ENCODE measurements at regions not wholly inside any gene's neighbourhood (a gene's known extent, or its start where the extent isn't known, plus 50 kb on each side); places are given as distances from the start of the nearest gene placed in this dataset.

DNA sequence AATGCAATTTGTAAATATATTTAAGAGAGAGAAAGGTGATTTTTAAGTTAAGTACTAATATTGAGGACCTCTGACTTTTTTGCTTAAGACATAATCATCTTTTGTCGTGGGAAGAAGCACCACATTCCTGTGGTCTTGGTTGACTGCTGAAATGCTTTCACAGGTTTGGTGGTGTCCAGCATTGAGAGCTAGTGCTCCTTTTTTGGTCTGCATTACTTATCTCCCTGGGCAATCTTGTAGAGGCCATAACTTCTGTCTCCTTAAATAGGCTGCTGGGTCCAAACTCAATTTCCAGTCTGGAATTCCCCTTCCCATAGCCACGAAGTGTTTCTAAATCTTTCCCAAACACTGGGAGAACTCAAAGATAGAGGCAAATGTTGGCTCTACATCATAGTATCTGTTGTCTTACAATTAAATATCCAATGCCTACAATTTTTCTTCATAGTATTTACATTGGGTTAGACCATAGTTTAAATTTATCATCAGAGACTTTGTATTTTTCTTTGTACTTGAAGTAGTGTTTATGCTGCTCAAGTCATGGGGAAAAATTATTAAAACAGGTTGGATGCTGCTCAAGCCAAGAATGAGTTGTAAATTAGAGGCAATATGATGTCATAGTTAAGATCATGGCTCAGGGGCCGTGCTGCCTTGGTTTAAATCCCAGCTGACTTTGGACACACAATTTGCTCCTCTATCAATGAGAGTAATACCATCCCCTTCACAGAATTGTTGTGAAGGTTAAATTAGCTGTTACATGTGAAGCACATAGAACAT lies 105.6 kb downstream of the POSTN start:
- DNase-seq (ENCODE audit: extremely low read depth, low read depth) = no peak
- no peak for TF ChIP-seq CTCF (IDR thresholded peaks at IDR 0.05; ENCODE audit: low read depth, low read length)

- DNase-seq (ENCODE audit: extremely low read depth, low read depth) = no peak
- no peak for TF ChIP-seq CTCF (IDR thresholded peaks at IDR 0.05; ENCODE audit: low read depth, low read length)
These were observed 106.5 kb downstream of the POSTN start for GRCh38 chr13:37492075-37492474.

GRCh38 chr13:37491661-37492060 lies 106.9 kb downstream of the POSTN start:
- no peak for TF ChIP-seq CTCF (IDR thresholded peaks at IDR 0.05; ENCODE audit: low read depth, low read length)

GRCh38 chr13:37490176-37490779 lies 108.3 kb downstream of the POSTN start:
- DNase-seq (ENCODE audit: extremely low read depth, low read depth) = no peak
- TF ChIP-seq CTCF (IDR thresholded peaks at IDR 0.05; ENCODE audit: low read depth, low read length) = no peak

More at GRCh38 chr13:37491661-37492060, 106.9 kb downstream of the POSTN start:
- DNase-seq (ENCODE audit: extremely low read depth, low read depth) = no peak

GRCh38 chr13:37488726-37489125 lies 109.8 kb downstream of the POSTN start:
- TF ChIP-seq CTCF (IDR thresholded peaks at IDR 0.05; ENCODE audit: low read depth, low read length) = no peak
- DNase-seq (ENCODE audit: extremely low read depth, low read depth) = no peak

DNA sequence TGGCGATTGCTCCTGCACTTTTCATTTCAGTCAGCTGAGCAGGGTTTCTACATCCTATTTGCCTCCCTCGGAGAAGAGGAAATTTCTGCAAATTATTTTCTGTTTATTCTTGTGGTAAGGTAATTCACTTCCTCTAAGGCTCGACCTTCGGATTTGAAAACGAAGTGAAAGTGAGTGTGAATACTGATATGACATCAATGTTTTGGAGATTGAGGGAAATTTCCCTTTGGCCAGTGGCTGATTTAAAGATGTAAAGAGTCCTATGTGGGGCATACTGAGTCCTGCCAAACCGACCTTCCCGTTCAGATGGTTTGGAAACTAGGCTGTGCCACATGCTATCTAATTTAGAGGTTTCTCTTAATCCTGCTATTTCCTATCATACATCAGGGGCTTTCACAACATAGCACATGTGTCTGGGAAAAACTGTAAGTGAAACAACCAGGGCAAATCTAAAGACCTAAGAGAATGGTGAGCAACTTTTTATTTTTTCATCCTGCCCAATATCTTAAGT lies 112.3 kb downstream of the POSTN start:
- no peak for DNase-seq (ENCODE audit: extremely low read depth, low read depth)

More for the DNA sequence above, 112.3 kb downstream of the POSTN start:
- TF ChIP-seq CTCF (IDR thresholded peaks at IDR 0.05; ENCODE audit: low read depth, low read length) = no peak
